ENCODE measurements at regions not wholly inside any gene's neighbourhood (a gene's known extent, or its start where the extent isn't known, plus 50 kb on each side); places are given as distances from the start of the nearest gene placed in this dataset.

DNA sequence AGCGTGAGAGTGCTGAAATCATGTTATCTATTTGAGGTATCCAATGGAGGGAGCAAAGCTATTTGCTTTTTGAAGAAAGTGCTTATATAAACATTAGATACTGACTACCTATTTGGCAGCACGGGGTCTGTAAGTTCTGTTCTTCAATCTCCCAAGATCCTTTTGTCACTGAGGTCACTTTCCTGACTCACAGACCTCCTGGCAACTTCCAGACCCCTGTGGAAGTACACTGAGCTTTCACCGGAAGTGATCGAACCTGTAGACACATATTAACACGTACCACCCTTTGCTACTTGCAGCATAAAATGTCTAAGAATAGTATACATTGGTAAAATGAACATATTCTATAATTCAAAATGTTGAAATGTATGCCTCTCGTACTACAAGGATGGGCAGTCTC is 452.6 kb upstream of the ST6GAL2 start:
- Histone ChIP-seq H3K14ac (ENCODE audit: low read length) (no peak overlapping the region), H3K27ac (ENCODE audit: low read depth, low read length) (no peak overlapping the region), H3K36me3 (ENCODE audit: control insufficient read depth in 1 of 2, insufficient read depth in 2 of 2, low read length in 2 of 2) (no peaks in the 10 kb centered on the region), H3K23ac (ENCODE audit: low read length) (no peak overlapping the region), H3K4me1 (ENCODE audit: control insufficient read depth in 1 of 2, insufficient read depth in 2 of 2, low read length in 2 of 2) (no peaks in the 10 kb centered on the region), H2BK120ac (ENCODE audit: insufficient read depth, low read length, poor library complexity) (no peak overlapping the region), H3K18ac (ENCODE audit: low read length) (no peak overlapping the region), H3K4me3 (ENCODE audit: low read depth, low read length) (no peak overlapping the region), H3K9ac (ENCODE audit: low read length) (no peak overlapping the region), H4K91ac (ENCODE audit: low read depth, low read length) (no peak overlapping the region), H2AFZ (ENCODE audit: insufficient read depth, low read length, poor library complexity) (no peak overlapping the region), H4K12ac (ENCODE audit: low read depth, low read length) (no peak overlapping the region), H3K4ac (ENCODE audit: low read depth, low read length) (no peak overlapping the region), H3K79me1 (ENCODE audit: low read length) (no peaks in the 10 kb centered on the region), H2BK12ac (ENCODE audit: low read length) (no peak overlapping the region), H2AK5ac (ENCODE audit: low read length) (no peak overlapping the region), H4K8ac (ENCODE audit: low read depth, low read length) (no peak overlapping the region), H2BK5ac (ENCODE audit: low read depth, low read length, poor library complexity) (no peak overlapping the region), H3K79me2 (ENCODE audit: control insufficient read depth, insufficient read depth, low read length, poor library complexity) (no peaks in the 10 kb centered on the region), H3K4me2 (ENCODE audit: low read length) (no peak overlapping the region), H3K9me3 (ENCODE audit: insufficient read depth, low read depth, low read length) (no peaks in the 10 kb centered on the region), H3K27me3 (ENCODE audit: insufficient read depth, low read length) (no peaks in the 10 kb centered on the region)
- no CpG with 5 or more reads among the region's 6 CpGs for WGBS (ENCODE audit: extremely low coverage, insufficient coverage, insufficient read length)
- DNase-seq, result no peak

DNA sequence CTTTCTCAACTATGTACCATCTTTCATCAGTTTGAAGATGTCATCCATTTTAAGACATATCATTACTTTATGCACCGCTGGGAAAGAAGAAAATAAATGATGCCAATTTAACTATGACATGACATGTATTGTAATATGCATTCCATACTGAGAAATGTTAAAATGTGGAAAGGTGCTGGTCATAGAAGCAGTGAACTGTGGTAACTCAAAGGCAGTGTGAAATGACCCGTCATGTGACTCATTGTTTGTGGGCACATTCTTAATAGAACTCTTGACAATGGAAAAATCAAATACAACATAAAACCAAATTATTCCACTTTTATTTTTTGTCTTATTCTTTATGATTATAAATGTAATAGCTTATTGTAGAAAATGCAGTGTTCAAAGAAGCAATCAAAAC is 455.0 kb upstream of the ST6GAL2 start:
- no peaks in the 10 kb centered on the region for H3K27me3 ChIP-seq (ENCODE audit: insufficient read depth, low read length)
- no peak overlapping the region for H4K8ac ChIP-seq (ENCODE audit: low read depth, low read length)
- no peaks in the 10 kb centered on the region for H3K9me3 ChIP-seq (ENCODE audit: insufficient read depth, low read depth, low read length)
- H3K4ac ChIP-seq (ENCODE audit: low read depth, low read length), result no peak overlapping the region
- no peak overlapping the region for H3K18ac ChIP-seq (ENCODE audit: low read length)
- H2AK5ac ChIP-seq (ENCODE audit: low read length), result no peak overlapping the region
- H2BK12ac ChIP-seq (ENCODE audit: low read length), result no peak overlapping the region
- H4K12ac ChIP-seq (ENCODE audit: low read depth, low read length), result no peak overlapping the region
- H4K91ac ChIP-seq (ENCODE audit: low read depth, low read length), result no peak overlapping the region
- no peak for DNase-seq
- H3K27ac ChIP-seq (ENCODE audit: low read depth, low read length), result no peak overlapping the region
- no peak overlapping the region for H2BK5ac ChIP-seq (ENCODE audit: low read depth, low read length, poor library complexity)
- H2BK120ac ChIP-seq (ENCODE audit: insufficient read depth, low read length, poor library complexity), result no peak overlapping the region
- no CpG with 5 or more reads among the region's 2 CpGs for WGBS (ENCODE audit: extremely low coverage, insufficient coverage, insufficient read length)
- no peaks in the 10 kb centered on the region for H3K36me3 ChIP-seq (ENCODE audit: control insufficient read depth in 1 of 2, insufficient read depth in 2 of 2, low read length in 2 of 2)
- no peak overlapping the region for H3K4me2 ChIP-seq (ENCODE audit: low read length)
- H3K4me1 ChIP-seq (ENCODE audit: control insufficient read depth in 1 of 2, insufficient read depth in 2 of 2, low read length in 2 of 2), result no peaks in the 10 kb centered on the region
- H3K14ac ChIP-seq (ENCODE audit: low read length), result no peak overlapping the region
- H3K4me3 ChIP-seq (ENCODE audit: low read depth, low read length), result no peak overlapping the region
- no peaks in the 10 kb centered on the region for H3K79me1 ChIP-seq (ENCODE audit: low read length)
- no peaks in the 10 kb centered on the region for H3K79me2 ChIP-seq (ENCODE audit: control insufficient read depth, insufficient read depth, low read length, poor library complexity)
- no peak overlapping the region for H3K23ac ChIP-seq (ENCODE audit: low read length)
- H2AFZ ChIP-seq (ENCODE audit: insufficient read depth, low read length, poor library complexity), result no peak overlapping the region
- no peak overlapping the region for H3K9ac ChIP-seq (ENCODE audit: low read length)

DNA sequence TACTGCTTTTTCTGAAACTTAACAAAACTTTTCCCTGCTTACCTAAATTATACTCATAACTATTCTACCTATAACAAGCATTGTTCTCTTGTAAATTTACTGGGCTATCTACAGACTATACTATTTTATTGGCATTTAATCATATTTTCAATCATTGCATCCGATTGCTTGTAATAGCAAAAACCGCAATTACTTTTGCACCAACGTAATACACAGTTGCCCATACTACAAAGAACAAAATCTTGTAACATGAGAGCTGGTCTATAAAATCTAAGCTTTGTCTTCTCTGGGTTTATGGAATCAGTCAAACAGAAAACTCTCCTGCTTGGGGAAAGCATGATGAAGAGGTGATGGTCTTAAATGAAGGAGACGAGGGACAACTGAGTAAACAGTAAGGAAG is 463.4 kb upstream of the ST6GAL2 start:
- no CpG with 5 or more reads among the region's 4 CpGs for WGBS (ENCODE audit: extremely low coverage, insufficient coverage, insufficient read length)
- no peak overlapping the region for H3K18ac ChIP-seq (ENCODE audit: low read length)
- H3K79me1 ChIP-seq (ENCODE audit: low read length), result no peaks in the 10 kb centered on the region
- H3K23ac ChIP-seq (ENCODE audit: low read length), result no peak overlapping the region
- no peak overlapping the region for H4K91ac ChIP-seq (ENCODE audit: low read depth, low read length)
- H3K4ac ChIP-seq (ENCODE audit: low read depth, low read length), result no peak overlapping the region
- H3K4me1 ChIP-seq (ENCODE audit: control insufficient read depth in 1 of 2, insufficient read depth in 2 of 2, low read length in 2 of 2), result no peaks in the 10 kb centered on the region
- no peak overlapping the region for H3K4me3 ChIP-seq (ENCODE audit: low read depth, low read length)
- H3K27me3 ChIP-seq (ENCODE audit: insufficient read depth, low read length), result no peaks in the 10 kb centered on the region
- H3K9ac ChIP-seq (ENCODE audit: low read length), result no peak overlapping the region
- no peak overlapping the region for H3K27ac ChIP-seq (ENCODE audit: low read depth, low read length)
- H2BK5ac ChIP-seq (ENCODE audit: low read depth, low read length, poor library complexity), result no peak overlapping the region
- no peak overlapping the region for H2BK120ac ChIP-seq (ENCODE audit: insufficient read depth, low read length, poor library complexity)
- H4K12ac ChIP-seq (ENCODE audit: low read depth, low read length), result no peak overlapping the region
- no peak overlapping the region for H4K8ac ChIP-seq (ENCODE audit: low read depth, low read length)
- no peak overlapping the region for H2BK12ac ChIP-seq (ENCODE audit: low read length)
- DNase-seq, result no peak
- no peak overlapping the region for H2AFZ ChIP-seq (ENCODE audit: insufficient read depth, low read length, poor library complexity)
- H3K79me2 ChIP-seq (ENCODE audit: control insufficient read depth, insufficient read depth, low read length, poor library complexity), result no peaks in the 10 kb centered on the region
- no peaks in the 10 kb centered on the region for H3K36me3 ChIP-seq (ENCODE audit: control insufficient read depth in 1 of 2, insufficient read depth in 2 of 2, low read length in 2 of 2)
- no peak overlapping the region for H3K4me2 ChIP-seq (ENCODE audit: low read length)
- H3K14ac ChIP-seq (ENCODE audit: low read length), result no peak overlapping the region
- H2AK5ac ChIP-seq (ENCODE audit: low read length), result no peak overlapping the region
- H3K9me3 ChIP-seq (ENCODE audit: insufficient read depth, low read depth, low read length), result no peaks in the 10 kb centered on the region

DNA sequence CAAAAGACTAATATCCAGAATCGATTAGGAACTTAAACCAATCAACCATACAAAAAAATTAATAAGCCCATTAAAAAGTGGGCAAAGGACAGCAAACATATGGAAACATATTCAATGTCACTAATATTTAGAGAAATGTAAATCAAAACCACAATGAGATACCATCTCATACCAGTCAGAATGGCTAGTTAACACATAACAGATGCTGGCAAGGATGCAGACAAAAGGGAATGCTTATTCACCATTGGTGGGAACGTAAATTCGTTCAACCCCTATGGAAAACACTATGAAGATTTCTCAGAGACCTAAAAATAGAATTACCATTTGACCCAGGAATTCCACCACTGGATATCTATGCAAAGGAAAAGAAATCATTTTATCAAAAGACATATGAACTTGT is 468.2 kb upstream of the ST6GAL2 start:
- DNase-seq, result no peak
- Histone ChIP-seq H3K27ac (ENCODE audit: low read depth, low read length) (no peak overlapping the region), H2BK120ac (ENCODE audit: insufficient read depth, low read length, poor library complexity) (no peak overlapping the region), H3K79me1 (ENCODE audit: low read length) (no peaks in the 10 kb centered on the region), H3K9me3 (ENCODE audit: insufficient read depth, low read depth, low read length) (no peaks in the 10 kb centered on the region), H3K9ac (ENCODE audit: low read length) (no peak overlapping the region), H3K4ac (ENCODE audit: low read depth, low read length) (no peak overlapping the region), H3K27me3 (ENCODE audit: insufficient read depth, low read length) (no peaks in the 10 kb centered on the region), H3K4me2 (ENCODE audit: low read length) (no peak overlapping the region), H2AK5ac (ENCODE audit: low read length) (no peak overlapping the region), H3K79me2 (ENCODE audit: control insufficient read depth, insufficient read depth, low read length, poor library complexity) (no peaks in the 10 kb centered on the region), H2AFZ (ENCODE audit: insufficient read depth, low read length, poor library complexity) (no peak overlapping the region), H3K4me3 (ENCODE audit: low read depth, low read length) (no peak overlapping the region), H3K4me1 (ENCODE audit: control insufficient read depth in 1 of 2, insufficient read depth in 2 of 2, low read length in 2 of 2) (no peaks in the 10 kb centered on the region), H3K23ac (ENCODE audit: low read length) (no peak overlapping the region), H3K36me3 (ENCODE audit: control insufficient read depth in 1 of 2, insufficient read depth in 2 of 2, low read length in 2 of 2) (no peaks in the 10 kb centered on the region), H3K18ac (ENCODE audit: low read length) (no peak overlapping the region), H4K12ac (ENCODE audit: low read depth, low read length) (no peak overlapping the region), H2BK12ac (ENCODE audit: low read length) (no peak overlapping the region), H4K8ac (ENCODE audit: low read depth, low read length) (no peak overlapping the region), H3K14ac (ENCODE audit: low read length) (no peak overlapping the region), H4K91ac (ENCODE audit: low read depth, low read length) (no peak overlapping the region), H2BK5ac (ENCODE audit: low read depth, low read length, poor library complexity) (no peak overlapping the region)
- no CpG with 5 or more reads among the region's 3 CpGs for WGBS (ENCODE audit: extremely low coverage, insufficient coverage, insufficient read length)

All from trophoblast cell (in vitro differentiated cells and primary cell).